Stimulated activated CD8-positive, alpha-beta memory T cell treated with anti-CD3 and anti-CD28 coated beads, Interleukin-7, amount 100 ng/mL, for 24 hours (primary cell): ENCODE measurements at regions not wholly inside any gene's neighbourhood (a gene's known extent, or its start where the extent isn't known, plus 50 kb on each side); places are given as distances from the start of the nearest gene placed in this dataset.

Experiments used
- DNase-seq: peaks from one replicate; pipeline ENCODE4 v3.0.0-alpha.2; 2020; ENCODE audit warnings: low read depth

GRCh38 chr6:168773788-168774187 is 332.8 kb downstream of the SMOC2 start:
- DNase-seq, result no peak

DNA sequence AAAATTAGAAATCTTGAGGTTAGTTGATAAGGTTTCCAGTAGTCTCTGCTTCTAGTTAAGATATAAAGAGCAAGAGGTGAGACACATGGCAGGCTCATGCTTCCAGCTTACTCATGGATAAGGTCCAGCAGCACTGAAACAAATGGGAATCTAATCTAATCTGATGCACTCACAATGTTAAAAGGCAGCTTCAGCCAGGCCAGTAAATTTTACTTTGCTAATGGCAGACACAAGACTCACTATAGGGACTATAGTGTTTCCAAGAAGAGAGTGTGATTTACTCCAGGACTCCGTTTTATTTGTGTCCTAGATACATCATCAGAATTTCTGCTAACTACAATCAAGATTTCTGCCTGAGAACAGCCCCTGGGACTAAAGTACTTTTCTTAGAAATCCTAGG is 324.8 kb downstream of the SMOC2 start:
- DNase-seq, result no peak

- no peak for DNase-seq
Observed at GRCh38 chr6:168756009-168756634, 315.1 kb downstream of the SMOC2 start.

GRCh38 chr6:168746643-168747042 is 305.7 kb downstream of the SMOC2 start:
- DNase-seq, result no peak

GRCh38 chr6:168746013-168746412 is 305.0 kb downstream of the SMOC2 start:
- no peak for DNase-seq

DNA sequence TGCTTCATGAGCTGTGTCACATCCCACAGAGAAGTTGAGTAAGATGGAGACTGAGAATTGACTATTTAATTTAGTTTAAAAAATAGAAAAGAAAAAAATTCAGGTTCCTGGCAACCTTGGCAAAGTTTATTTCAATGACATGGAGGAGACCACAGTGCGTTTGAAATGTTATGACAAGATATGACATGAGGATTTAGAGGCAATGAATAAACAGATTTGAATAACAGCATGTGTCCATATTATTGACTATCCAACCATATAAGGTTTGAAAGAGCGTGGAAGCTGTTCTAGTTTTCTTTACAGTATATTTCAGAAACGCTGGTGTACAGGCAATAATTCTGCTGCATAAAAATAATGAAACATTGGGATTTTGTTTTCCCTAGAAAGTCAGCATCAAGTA is 303.9 kb downstream of the SMOC2 start:
- no peak for DNase-seq

- no peak for DNase-seq
Observed at GRCh38 chr6:168741942-168742782, 301.2 kb downstream of the SMOC2 start.

GRCh38 chr6:168741305-168741704 is 300.3 kb downstream of the SMOC2 start:
- DNase-seq, result no peak

- DNase-seq, result no peak
Observed at GRCh38 chr6:168739381-168739780, 298.4 kb downstream of the SMOC2 start.

DNA sequence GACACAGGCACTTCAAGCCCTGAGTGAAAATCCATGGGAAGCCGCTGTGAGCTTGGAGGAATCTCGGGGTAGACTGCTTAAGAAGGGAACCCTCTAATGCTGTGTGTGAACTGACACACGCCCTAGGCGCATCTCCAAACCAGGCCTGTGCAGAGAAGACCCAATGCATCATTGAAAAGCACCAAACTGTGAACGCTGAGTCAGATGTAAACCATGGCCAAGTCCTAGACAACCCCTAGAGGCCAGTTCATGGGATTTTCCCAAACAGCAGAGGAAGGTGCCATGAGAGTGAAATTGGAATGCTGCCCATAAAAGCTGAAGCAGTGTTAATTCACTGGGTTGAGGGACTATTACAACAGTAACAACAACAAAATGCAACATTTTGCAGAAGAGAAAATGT is 296.5 kb downstream of the SMOC2 start:
- DNase-seq, result no peak

DNA sequence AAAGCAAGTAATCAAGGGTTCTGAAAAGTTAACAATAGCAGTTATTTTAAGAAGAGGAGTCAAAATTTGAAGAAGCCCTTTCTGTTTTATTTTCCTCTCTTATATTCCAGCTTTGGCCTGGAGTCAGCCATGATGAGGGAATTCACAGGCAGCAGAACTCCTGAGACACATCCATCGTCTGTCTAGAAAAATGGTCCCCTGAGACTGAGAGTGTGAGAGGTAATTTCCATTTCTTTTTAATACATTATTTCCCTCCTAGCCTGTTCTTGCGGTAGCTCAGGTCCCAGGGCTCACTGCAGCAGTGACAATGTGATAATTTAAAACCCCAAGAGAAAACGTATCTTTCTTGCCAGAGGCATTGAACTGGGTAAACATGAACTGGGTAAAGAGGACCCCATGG is 296.0 kb downstream of the SMOC2 start:
- DNase-seq, result no peak

GRCh38 chr6:168736039-168736438 is 295.1 kb downstream of the SMOC2 start:
- no peak for DNase-seq

- DNase-seq, result no peak
Observed at GRCh38 chr6:168735268-168735949, 294.4 kb downstream of the SMOC2 start.

DNA sequence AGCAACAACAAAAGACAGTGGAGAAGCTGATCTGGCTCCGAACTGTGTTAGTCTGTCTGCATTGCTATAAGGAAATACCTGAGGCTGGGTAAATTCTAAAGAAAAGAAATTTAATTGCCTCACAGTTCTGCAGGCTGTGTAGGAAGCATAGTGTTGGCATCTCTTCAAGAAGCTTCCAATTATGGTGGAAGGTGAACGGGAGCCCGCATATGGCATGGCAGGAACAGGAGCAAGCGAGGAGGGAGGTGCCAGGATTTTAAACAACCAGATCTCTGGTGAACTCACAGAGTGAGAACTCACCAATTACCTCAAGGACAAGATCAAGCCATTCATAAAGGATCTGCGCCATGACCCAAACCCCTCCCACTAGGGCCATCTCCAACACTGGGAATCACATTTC is 293.5 kb downstream of the SMOC2 start:
- DNase-seq, result no peak

GRCh38 chr6:168732676-168733075 is 291.7 kb downstream of the SMOC2 start:
- DNase-seq, result no peak

DNA sequence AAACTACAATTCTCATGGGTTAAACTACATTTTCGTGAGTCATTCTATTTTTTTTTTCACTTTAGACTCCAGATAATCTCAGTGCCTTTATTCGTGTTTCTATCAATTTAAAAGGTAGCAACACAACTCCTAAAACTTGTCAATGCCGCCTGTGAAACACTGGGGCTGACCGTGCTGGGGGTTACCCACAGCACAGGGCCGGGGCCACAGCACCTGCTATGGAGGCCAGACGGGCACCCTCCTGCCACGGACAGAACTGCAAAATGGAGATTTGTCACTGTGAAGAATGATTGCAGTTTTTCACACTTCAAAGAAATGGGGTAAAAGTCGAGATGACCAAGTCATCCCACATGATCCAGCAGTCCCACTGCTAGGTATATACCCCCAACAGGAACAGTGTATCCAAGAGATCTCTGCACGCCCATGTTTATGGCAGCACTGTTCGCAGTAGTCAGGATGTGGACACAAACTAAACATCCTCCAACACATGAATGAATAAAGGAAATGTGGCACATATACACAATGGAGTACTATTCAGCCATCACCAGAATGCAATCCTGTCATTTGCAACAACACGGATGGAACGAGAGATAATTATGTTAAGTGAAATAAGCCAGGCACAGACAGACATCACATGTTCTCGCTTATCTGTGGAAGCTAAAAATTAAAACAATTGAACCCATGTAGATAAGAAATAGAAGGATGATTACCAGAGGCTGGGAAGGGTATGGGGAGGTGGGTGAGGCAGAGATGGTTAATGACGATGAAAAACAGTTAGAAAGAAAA is 290.1 kb downstream of the SMOC2 start:
- no peak for DNase-seq

DNA sequence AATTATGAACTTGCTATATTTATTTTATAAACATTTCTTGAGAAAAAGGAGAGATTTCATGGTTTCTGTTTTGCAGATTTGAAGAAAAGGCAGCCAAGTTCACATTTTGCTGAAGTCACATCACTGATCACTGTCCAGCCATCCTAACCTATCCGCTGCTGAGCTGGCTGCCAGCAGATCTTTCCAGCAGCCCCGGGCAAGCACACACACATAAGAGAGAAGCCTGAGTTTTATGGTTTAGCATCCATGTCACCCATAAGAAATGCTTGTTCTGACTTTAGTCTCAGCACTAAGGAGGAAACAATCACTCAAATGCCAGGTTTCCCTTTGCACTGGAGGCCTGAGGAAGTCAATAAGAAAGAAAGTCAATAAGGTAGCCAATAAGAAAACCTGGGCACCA is 287.1 kb downstream of the SMOC2 start:
- DNase-seq, result no peak

DNA sequence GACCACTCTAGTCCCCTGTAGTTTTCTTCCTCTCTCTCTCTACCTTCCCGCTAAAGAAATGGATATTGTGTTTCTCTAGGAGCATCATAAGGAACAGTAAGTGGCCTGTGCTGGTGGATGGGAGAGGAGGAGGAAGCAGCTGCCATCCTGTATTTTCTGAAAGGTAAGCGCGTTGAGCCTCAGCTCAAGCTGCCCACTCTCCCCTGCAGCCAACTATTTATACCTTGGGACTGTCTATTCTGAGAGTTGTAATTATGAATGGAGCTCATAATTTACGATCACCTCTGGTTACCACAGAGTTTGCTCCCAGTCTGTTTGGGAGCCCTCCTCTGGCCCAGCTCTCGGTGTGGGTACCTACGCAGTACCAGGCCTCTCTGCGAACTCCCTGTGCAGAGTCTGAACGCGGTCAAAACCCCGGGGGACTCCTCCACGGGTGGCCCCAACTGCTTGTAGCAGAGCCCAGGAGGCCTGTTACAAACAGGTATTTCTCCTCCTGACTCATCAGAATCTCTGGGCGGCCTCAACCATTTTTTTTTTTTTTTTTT is 285.4 kb downstream of the SMOC2 start:
- no peak for DNase-seq

GRCh38 chr6:168725802-168726201 is 284.8 kb downstream of the SMOC2 start:
- DNase-seq, result no peak

DNA sequence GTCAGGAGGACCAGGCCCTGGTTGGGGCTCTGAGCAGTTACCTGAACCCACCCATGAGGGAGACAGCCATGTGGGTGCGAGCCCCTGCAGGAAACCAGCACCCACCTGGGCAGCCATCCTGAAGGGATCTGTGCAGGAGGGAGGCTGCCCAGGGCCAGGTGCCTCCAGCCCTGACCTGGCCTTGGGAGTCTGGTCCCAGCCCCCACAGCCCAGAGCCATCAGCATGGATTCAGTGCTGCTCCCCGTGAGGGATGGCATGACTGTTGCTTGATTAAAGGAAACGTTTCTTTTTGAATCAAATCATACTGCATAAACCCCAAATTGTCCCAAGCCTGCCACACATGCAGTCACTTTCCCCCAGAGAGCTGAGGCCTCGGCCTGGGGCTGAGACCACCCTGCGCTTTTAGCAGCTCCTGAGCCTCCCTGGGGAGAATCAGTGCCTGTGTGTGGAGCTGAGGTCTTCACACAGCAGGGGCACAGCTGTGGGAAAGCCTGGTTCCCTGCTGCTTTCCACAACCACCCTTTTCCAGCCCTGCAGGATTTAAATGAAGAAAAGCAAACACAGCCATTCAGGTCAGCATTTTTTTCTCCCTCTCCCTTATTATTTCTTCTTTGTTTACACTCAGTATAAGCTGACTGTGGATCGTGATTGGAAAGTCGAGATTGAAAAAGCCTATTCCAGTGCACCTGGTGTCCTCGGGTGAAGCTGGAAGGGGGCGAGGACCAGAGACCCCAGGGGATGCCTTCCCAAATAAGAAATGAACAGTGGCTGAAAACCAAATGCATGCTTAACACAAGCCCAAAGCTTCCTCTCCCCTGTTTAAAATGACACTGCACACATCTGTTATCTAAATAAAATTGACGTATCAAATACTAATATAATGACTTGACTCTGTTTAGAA is 283.9 kb downstream of the SMOC2 start:
- no peak for DNase-seq

DNA sequence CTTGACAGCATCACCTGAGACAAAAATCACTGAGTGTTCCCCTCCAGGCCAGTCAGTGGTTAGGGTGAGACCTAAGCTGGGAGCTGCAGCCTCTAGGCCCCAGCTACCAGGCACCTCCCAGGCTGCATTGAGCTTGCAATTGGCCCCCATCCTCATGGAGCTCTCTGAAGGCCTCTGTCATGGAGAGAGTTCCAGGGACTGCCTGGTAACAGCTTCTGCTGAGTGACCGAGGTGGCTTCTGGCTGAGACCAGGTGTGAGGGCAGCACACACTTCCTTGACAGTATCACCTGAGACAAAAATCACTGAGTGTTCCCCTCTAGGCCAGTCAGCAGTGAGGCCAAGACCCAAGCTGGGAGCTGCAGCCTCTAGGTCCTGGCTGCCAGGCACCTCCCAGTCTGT is 283.0 kb downstream of the SMOC2 start:
- DNase-seq, result no peak
